ENCODE measurements at regions not wholly inside any gene's neighbourhood (a gene's known extent, or its start where the extent isn't known, plus 50 kb on each side); places are given as distances from the start of the nearest gene placed in this dataset.

GRCh38 chr11:64489831-64490441 lies 65.8 kb upstream of the SLC22A11 start (continued):
- TF ChIP-seq DEAF1 (CRISPR knock-in tag; IDR thresholded peaks at IDR 0.05) (peak; percentile 63; the same call in 1 of the 2 replicates), TCF7L2 (IDR thresholded peaks at IDR 0.05; ENCODE audit: low read depth, low read length) (no peak), ZNF518B (CRISPR knock-in tag; IDR thresholded peaks at IDR 0.05) (no peak), ARID2 (IDR thresholded peaks at IDR 0.05) (peak; percentile 60; the same call in 1 of the 2 replicates), USF1 (CRISPR knock-in tag; IDR thresholded peaks at IDR 0.05) (peak; percentile 84), NR2C2 (CRISPR knock-in tag; IDR thresholded peaks at IDR 0.05) (peak; percentile 23; the same call in 1 of the 2 replicates), NR2C2 (tag; IDR thresholded peaks at IDR 0.05) (no peak), ZHX1 (conservative IDR thresholded peaks at IDR 0.05; ENCODE audit: low read length) (peak; percentile 95), ZNF592 (IDR thresholded peaks at IDR 0.05) (no peak), HES1 (IDR thresholded peaks at IDR 0.05; ENCODE audit: low read depth) (no peak)

All from K562 (cell line).